K562 (cell line): ENCODE measurements at regions not wholly inside any gene's neighbourhood (a gene's known extent, or its start where the extent isn't known, plus 50 kb on each side); places are given as distances from the start of the nearest gene placed in this dataset.

Source experiments
- ATAC-seq: fragments of 200-7000 bp; cut with Tn5 transposase; 3 replicates; pipeline ENCODE4 v1.9.1; 2020; ENCODE audit warnings: moderate library complexity
- BruUV-seq: library from RNA; stranded (reverse); fragments of 400-500 nt; replicated peaks from 2 replicates; lab custom pipeline; 2021; lab: Mats Ljungman, UMichigan
- CTCF ChIA-PET: fragments of 300-600 bp; formaldehyde crosslinking; extraction: SDS; loops from one replicate; lab custom pipeline; 2021; ENCODE audit warnings: low intra/inter-chr PET ratio; lab: Yijun Ruan, JAX
- POLR2A ChIA-PET: fragments of 300-600, 350-650 bp; sonication (Branson Sonifier 250); formaldehyde crosslinking; extraction: SDS; loops from one replicate; lab custom pipeline; 2021; ENCODE audit warnings: antibody characterized with exemption, inconsistent platforms; lab: Yijun Ruan, JAX
- DNase-seq, 4 experiments: peaks; one replicate each; pipeline versions ENCODE4 v3.0.0 to v3.0.0-alpha.2; 2011 to 2018; ENCODE audit warnings: low spot score in 3 of 4, mixed read lengths in 3 of 4; ENCODE audit errors: extremely low read depth in 1 of 4
- FAIRE-seq: peaks from 2 replicates; lab custom pipeline; 2011; peaks lifted over from hg19 to GRCh38; lab: Jason Lieb, UNC
- H2AFZ ChIP-seq: 2 replicates; pipeline ENCODE4 v1.6.0; 2011; ENCODE audit warnings: low read depth, low read length, control low read depth, inconsistent platforms
- H3K27ac ChIP-seq: fragments of 200-600 bp; 3 replicates; pipeline ENCODE4 v1.8.0; 2011; ENCODE audit warnings: low read depth, mild to moderate bottlenecking, control low read depth, inconsistent platforms, low read length, moderate library complexity, mixed read lengths; ENCODE audit errors: extremely low read depth
- H3K27me3 ChIP-seq, 2 experiments: fragments of 300-600 bp in 1 of 2; 2 replicates in 1 of 2; 3 replicates in 1 of 2; pipeline versions ENCODE4 v1.6.0 to v1.8.0; 2011; ENCODE audit warnings: inconsistent platforms in 2 of 2, low read length in 2 of 2, mild to moderate bottlenecking in 1 of 2, mixed read lengths in 1 of 2, moderate library complexity in 1 of 2; ENCODE audit not compliant: control insufficient read depth in 2 of 2, insufficient read depth in 2 of 2
- H3K36me3 ChIP-seq: fragments of 300-600 bp; 3 replicates; pipeline ENCODE4 v1.8.0; 2011; ENCODE audit warnings: mild to moderate bottlenecking, low read length, inconsistent platforms; ENCODE audit not compliant: control insufficient read depth, insufficient read depth
- H3K4me1 ChIP-seq, 2 experiments: fragments of 200-600 bp in 1 of 2; replicated peaks in 1 of 2; 2 replicates in 1 of 2; 3 replicates in 1 of 2; pipeline versions ENCODE4 v1.5.1 to v1.8.0; 2011; ENCODE audit warnings: inconsistent platforms in 2 of 2, low read length in 2 of 2, mild to moderate bottlenecking in 1 of 2, mixed read lengths in 1 of 2, moderate library complexity in 1 of 2; ENCODE audit not compliant: control insufficient read depth in 2 of 2, insufficient read depth in 2 of 2
- H3K4me2 ChIP-seq: 2 replicates; pipeline ENCODE4 v1.6.1; 2011; ENCODE audit warnings: low read length, control low read depth, inconsistent platforms, mixed read lengths; ENCODE audit not compliant: insufficient read depth
- H3K4me3 ChIP-seq: fragments of 200-600 bp; sonication (generic), shearing (Covaris generic); 2 replicates; pipeline ENCODE4 v1.5.1; 2016; ENCODE audit warnings: control low read depth, inconsistent platforms
- H3K79me2 ChIP-seq: fragments of 200-600 bp; 3 replicates; pipeline ENCODE4 v1.8.0; 2011; ENCODE audit warnings: low read length, inconsistent platforms; ENCODE audit not compliant: control insufficient read depth, insufficient read depth
- H3K9ac ChIP-seq, 2 experiments: 2 replicates each; pipeline versions ENCODE4 v1.6.0 to v1.6.1; 2011; ENCODE audit warnings: low read depth in 2 of 2, low read length in 2 of 2, control low read depth in 1 of 2, inconsistent platforms in 1 of 2, mild to moderate bottlenecking in 1 of 2, mixed read lengths in 1 of 2; ENCODE audit not compliant: insufficient read depth in 1 of 2
- H3K9me1 ChIP-seq: one replicate; pipeline ENCODE4 v1.6.0; 2011; ENCODE audit warnings: inconsistent platforms, mild to moderate bottlenecking, low read length, moderate library complexity; ENCODE audit not compliant: control insufficient read depth, insufficient read depth
- H3K9me3 ChIP-seq: replicated peaks from 2 replicates; pipeline ENCODE4 v1.5.1; 2011; ENCODE audit warnings: low read depth, low read length, inconsistent platforms; ENCODE audit not compliant: control insufficient read depth, insufficient read depth
- H4K20me1 ChIP-seq: replicated peaks from 2 replicates; pipeline ENCODE4 v1.6.1; 2011; ENCODE audit warnings: low read length, inconsistent platforms, mixed read lengths; ENCODE audit not compliant: control insufficient read depth, insufficient read depth
- C11orf30 ChIP-seq: fragments of 450-650 bp; IDR thresholded peaks from 2 replicates; pipeline ENCODE4 v1.6.1; 2016; ENCODE audit warnings: low read depth, mild to moderate bottlenecking
- MAFF ChIP-seq: IDR thresholded peaks from 2 replicates; pipeline ENCODE4 v1.6.1; 2012; ENCODE audit warnings: low read length, improper control_type of control experiment
- MAFG ChIP-seq: fragments of 450-650 bp; conservative IDR thresholded peaks from 2 replicates; pipeline ENCODE4 v1.6.1; 2016; ENCODE audit warnings: missing genetic modification characterization, missing compliant biosample characterization
- MAFK ChIP-seq: IDR thresholded peaks from 2 replicates; pipeline ENCODE4 v1.6.1; 2011; ENCODE audit warnings: low read length, improper control_type of control experiment
- TAF1 ChIP-seq: IDR thresholded peaks from 2 replicates; pipeline ENCODE4 v1.6.1; 2011; ENCODE audit warnings: mild to moderate bottlenecking, low read length, moderate library complexity; ENCODE audit not compliant: insufficient read depth, control insufficient read depth, severe bottlenecking; ENCODE audit errors: extremely low read depth
- ZNF316 ChIP-seq: fragments of 450-650 bp; IDR thresholded peaks from 2 replicates; pipeline ENCODE4 v1.6.1; 2016
- ZNF778 ChIP-seq: fragments of 450-650 bp; formaldehyde crosslinking; IDR thresholded peaks from 2 replicates; pipeline ENCODE4 v1.4.0; 2020; ENCODE audit warnings: mild to moderate bottlenecking, moderate library complexity
- WGBS: fragments of 100-300 bp; shearing (Covaris generic); methylation state at CpG from one replicate; pipeline ENCODE4 v1.1.6; 2016; ENCODE audit warnings: low coverage, mixed read lengths; ENCODE audit not compliant: insufficient coverage; ENCODE audit errors: missing lambda C conversion rate; 5-methylcytosine and 5-hydroxymethylcytosine counted together
- in situ Hi-C: fragments of 300-500 bp; cut with MboI; formaldehyde crosslinking; loops from 4 replicates; pipeline ENCODE4 v1.15.0; 2018; ENCODE audit warnings: inconsistent platforms, mixed read lengths
- intact Hi-C: fragments of 100-400 bp; cut with micrococcal nuclease; formaldehyde crosslinking; loops from 2 replicates; pipeline ENCODE4 v1.14.2; 2022
- TF ChIP-seq, protein P1 (sequence below): fragments of 450-650 bp; IDR thresholded peaks from 2 replicates; pipeline ENCODE4 v1.6.1; 2016; ENCODE audit warnings: low read depth

- Histone ChIP-seq H3K9me1 (no peaks in the 10 kb centered on the region), H3K4me3 (no peak overlapping the region), H3K36me3 (no peaks in the 10 kb centered on the region), H3K4me1 (no peaks in the 10 kb centered on the region), H2AFZ (no peak overlapping the region), H3K9ac (no peak overlapping the region), H3K27me3 (no peaks in the 10 kb centered on the region), H3K27ac (no peak overlapping the region), H3K9me3 (no peaks in the 10 kb centered on the region), H3K79me2 (no peaks in the 10 kb centered on the region), H3K4me2 (no peak overlapping the region), H4K20me1 (no peaks in the 10 kb centered on the region)
- BruUV-seq, result no TSS peak
- in situ Hi-C loops, result no loop called here
- intact Hi-C loops, result no loop called here
- no peak for ATAC-seq
- CTCF ChIA-PET, result no interaction called here
- TF ChIP-seq MAFF (peak; percentile 40; the same call in 1 of the 2 replicates), MAFG (tag) (0 out of 2 replicates have a peak, but pooled peaks have one; percentile 8), ZNF316 (peak; percentile 57; the same call in 1 of the 2 replicates), C11orf30 (peak; percentile 37; the same call in 1 of the 2 replicates), MAFK (peak; percentile 24; the same call in 1 of the 2 replicates), ZNF778 (CRISPR knock-in tag) (no peak)
- no peak for DNase-seq
- FAIRE-seq, result no peak
- POLR2A ChIA-PET, result no interaction called here
Measured at GRCh38 chr6:91464718-91465117, 877.8 kb upstream of the MAP3K7 start.

GRCh38 chr6:91464201-91464600 lies 877.3 kb upstream of the MAP3K7 start:
- no peaks in the 10 kb centered on the region for H3K27me3 ChIP-seq
- H3K36me3 ChIP-seq, result no peaks in the 10 kb centered on the region
- in situ Hi-C loops (no loop called here), intact Hi-C loops (no loop called here)
- H3K9ac ChIP-seq, result no peak overlapping the region
- no peaks in the 10 kb centered on the region for H3K79me2 ChIP-seq
- FAIRE-seq (no peak), ATAC-seq (no peak), DNase-seq (no peak)
- ChIA-PET POLR2A (no interaction called here), CTCF (no interaction called here)
- no peak overlapping the region for H2AFZ ChIP-seq
- H3K27ac ChIP-seq, result no peak overlapping the region
- H3K9me3 ChIP-seq, result no peaks in the 10 kb centered on the region
- H3K4me1 ChIP-seq, result no peaks in the 10 kb centered on the region
- no peaks in the 10 kb centered on the region for H3K9me1 ChIP-seq
- no peak overlapping the region for H3K4me2 ChIP-seq
- no peaks in the 10 kb centered on the region for H4K20me1 ChIP-seq
- BruUV-seq, result no TSS peak
- 0% methylated on average over 1 of the region's 1 CpG for WGBS
- no peak overlapping the region for H3K4me3 ChIP-seq
- TF ChIP-seq TAF1, result no peak
- TF ChIP-seq, protein P1, sequence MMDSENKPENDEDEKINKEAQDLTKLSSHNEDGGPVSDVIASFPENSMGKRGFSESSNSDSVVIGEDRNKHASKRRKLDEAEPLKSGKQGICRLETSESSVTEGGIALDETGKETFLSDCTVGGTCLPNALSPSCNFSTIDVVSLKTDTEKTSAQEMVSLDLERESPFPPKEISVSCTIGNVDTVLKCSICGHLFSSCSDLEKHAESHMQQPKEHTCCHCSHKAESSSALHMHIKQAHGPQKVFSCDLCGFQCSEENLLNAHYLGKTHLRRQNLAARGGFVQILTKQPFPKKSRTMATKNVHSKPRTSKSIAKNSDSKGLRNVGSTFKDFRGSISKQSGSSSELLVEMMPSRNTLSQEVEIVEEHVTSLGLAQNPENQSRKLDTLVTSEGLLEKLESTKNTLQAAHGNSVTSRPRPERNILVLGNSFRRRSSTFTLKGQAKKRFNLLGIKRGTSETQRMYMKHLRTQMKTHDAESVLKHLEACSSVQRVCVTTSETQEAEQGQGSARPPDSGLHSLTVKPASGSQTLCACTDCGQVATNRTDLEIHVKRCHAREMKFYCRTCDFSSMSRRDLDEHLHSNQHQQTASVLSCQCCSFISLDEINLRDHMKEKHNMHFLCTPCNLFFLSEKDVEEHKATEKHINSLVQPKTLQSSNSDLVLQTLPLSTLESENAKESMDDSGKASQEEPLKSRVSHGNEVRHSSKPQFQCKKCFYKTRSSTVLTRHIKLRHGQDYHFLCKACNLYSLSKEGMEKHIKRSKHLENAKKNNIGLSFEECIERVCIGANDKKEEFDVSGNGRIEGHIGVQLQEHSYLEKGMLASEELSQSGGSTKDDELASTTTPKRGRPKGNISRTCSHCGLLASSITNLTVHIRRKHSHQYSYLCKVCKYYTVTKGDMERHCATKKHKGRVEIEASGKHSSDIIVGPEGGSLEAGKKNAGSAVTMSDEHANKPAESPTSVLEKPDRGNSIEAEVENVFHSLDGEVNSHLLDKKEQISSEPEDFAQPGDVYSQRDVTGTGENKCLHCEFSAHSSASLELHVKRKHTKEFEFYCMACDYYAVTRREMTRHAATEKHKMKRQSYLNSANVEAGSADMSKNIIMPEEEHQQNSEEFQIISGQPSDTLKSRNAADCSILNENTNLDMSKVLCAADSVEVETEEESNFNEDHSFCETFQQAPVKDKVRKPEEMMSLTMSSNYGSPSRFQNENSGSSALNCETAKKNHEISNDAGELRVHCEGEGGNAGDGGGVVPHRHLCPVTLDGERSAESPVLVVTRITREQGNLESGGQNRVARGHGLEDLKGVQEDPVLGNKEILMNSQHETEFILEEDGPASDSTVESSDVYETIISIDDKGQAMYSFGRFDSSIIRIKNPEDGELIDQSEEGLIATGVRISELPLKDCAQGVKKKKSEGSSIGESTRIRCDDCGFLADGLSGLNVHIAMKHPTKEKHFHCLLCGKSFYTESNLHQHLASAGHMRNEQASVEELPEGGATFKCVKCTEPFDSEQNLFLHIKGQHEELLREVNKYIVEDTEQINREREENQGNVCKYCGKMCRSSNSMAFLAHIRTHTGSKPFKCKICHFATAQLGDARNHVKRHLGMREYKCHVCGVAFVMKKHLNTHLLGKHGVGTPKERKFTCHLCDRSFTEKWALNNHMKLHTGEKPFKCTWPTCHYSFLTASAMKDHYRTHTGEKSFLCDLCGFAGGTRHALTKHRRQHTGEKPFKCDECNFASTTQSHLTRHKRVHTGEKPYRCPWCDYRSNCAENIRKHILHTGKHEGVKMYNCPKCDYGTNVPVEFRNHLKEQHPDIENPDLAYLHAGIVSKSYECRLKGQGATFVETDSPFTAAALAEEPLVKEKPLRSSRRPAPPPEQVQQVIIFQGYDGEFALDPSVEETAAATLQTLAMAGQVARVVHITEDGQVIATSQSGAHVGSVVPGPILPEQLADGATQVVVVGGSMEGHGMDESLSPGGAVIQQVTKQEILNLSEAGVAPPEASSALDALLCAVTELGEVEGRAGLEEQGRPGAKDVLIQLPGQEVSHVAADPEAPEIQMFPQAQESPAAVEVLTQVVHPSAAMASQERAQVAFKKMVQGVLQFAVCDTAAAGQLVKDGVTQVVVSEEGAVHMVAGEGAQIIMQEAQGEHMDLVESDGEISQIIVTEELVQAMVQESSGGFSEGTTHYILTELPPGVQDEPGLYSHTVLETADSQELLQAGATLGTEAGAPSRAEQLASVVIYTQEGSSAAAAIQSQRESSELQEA, result no peak
